Ramos (cell line): ENCODE measurements at regions not wholly inside any gene's neighbourhood (a gene's known extent, or its start where the extent isn't known, plus 50 kb on each side); places are given as distances from the start of the nearest gene placed in this dataset.

Experiments
- in situ Hi-C: fragments of 300-500 bp; cut with MboI; formaldehyde crosslinking; loops from one replicate; pipeline ENCODE4 v1.14.3; 2022; ENCODE audit warnings: low sequenced_read_pairs; ENCODE audit not compliant: unreplicated experiment

- in situ Hi-C loops, result no loop called here
These were observed 276.0 kb downstream of the ENC1 start for GRCh38 chr5:74364507-74364906.

DNA sequence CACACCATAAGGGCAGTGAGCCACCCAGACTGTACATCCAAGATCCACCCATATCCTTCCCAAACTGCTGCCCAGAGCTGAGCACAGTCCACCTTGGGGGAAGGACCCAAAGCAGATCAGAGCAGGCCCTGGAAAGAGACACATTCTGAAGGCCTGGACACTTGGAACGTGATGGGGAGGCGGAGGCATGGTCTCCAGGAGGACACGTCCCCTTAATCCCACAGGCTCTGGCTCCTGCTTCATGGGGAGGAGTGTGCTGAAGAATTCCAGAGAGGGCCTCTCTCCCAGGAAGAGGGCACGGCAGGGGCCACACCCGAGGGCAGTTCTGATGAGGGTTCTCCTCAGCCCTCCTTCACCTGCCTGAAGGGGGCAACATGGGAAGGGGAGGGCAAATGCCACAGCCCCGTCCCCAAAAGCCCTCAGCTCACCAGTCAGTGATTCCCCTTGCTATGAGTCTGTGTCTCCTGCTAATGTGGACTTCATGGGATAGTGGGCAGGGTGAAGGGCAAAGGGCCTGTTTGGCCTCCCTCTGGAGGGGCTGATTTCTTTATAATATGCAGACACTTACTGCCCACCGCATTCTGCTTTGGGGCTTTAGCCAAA lies 276.8 kb downstream of the ENC1 start:
- in situ Hi-C loops, result no loop called here

DNA sequence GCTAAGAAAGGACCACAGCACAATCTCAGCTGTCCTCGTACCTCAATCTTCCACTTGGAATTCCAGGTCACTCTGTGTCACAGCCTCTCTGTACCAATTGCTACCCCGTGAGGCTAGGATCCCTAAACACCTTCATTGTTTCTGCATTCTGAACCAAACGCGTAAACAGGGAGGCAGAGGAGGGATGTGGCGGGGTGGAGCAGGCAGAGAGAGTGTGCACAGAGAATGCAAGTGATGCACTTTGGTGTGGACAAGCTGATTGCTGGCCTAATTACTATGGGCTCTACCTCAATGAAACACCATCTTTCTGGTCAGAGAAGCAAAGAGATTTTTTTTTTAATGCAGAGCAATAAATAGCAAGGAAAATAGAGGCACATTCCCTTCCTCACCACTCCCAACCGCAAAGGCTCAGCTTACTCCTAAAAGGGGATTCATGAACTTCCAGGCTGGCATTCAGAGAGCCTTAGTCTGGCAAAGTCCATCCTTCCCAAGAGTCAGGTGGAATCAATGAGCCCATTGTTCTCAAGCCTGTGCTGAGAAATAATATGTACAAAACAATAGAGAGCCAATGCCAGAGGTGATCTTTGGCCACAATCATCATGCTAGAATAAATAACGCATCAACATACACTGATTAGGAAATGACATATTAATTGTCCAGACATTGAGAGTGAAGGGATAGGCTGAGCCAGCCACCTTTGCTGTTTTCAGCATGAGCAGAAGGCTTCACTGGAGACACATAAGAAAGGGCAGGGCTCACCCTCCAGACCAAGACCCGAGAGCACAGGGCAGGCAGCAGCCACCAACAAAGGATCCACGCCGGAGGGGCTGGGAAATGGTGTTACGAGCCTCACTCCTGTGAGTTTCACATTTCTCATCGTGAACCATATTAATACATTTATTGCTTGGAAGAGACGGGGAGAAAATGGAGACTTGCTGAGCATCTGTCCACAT lies 278.8 kb downstream of the ENC1 start:
- in situ Hi-C loops, result no loop called here

GRCh38 chr5:74360535-74361210 lies 279.9 kb downstream of the ENC1 start:
- in situ Hi-C loops, result no loop called here

DNA sequence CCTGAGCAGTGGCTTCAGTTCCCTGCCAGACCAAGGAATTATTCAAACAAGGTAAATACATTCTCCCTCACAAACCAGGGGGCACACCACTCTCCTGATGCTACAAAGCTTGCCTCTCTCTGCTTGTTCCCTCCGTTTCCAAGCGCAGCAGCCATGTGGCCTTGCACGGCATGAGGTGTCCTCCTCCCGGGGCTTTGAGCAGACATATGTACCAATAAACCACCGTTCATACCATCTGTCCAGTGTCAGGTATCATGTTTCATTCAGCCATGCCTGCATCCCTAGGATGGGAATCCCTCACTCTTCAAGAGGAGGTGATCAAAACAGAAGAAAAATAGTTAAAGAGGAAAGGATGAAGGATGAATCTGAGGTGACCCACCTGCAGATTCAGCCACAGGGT lies 282.7 kb downstream of the ENC1 start:
- in situ Hi-C loops, result no loop called here

DNA sequence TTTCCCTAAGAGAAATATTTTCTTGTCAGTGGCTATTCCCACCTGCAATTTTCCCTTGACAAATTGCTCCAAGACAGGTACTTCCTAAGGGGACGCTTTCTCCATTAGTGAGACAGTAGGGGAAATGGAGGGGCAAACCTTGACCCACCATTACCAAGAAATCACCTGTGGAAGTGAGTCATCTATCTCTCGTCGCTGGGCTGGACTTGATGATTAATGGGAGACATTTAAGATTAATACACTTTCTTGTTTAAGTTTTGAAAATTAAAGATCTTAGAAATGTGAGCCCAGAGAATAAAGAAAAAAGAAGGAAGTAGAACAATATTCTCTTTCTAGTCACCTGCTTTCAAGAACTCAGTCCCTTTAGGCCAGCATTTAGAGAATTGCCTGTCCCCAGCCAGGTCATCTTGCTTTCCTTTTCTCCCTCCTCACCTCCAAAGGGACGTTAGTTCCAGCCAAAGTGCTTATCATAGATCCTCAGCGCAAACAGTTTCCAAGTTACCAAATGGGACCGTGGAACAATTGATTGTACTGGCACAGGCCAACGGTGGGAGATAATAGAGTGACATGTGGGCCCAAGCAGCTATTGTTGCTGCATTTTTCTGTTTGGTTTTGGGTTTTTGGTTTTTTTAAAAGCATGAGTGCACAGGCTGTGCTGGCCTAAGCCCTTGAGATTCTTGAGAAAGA lies 284.4 kb downstream of the ENC1 start:
- in situ Hi-C loops, result no loop called here

DNA sequence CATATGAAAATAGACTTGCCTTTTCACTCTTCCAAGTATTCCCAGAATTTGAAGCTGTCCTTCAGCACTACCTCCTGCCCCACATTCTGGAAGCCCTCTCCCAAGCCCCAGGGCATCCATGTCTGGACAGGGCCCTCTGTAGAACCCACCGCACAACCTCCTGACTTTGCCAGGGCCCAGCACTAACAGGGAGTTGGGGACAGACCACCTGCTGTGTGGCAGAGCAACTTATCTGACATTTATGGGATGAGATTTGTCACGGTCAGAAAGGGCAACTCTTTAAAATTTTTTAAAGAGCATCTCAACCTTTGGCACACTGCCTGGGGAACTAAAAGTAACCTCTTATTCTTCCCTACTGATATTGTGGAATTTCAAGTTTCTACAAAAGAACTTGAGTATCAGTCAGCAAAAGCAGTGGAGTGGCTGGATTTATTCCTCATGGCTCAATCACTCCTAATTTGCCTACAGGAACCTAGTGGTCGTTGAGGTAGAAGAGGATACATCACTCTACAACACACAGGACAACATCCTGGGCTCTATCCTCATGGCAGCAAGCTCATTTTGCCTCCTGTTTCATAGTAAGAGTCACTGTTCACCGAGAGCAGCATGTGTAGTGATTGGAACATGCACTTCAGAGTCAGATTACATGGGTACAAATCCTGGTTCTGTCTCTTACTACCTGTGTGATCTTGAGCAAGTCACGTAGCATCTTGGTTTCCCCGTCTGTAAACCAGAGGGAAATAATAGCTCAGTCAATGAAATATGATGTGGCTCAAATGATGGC lies 285.3 kb downstream of the ENC1 start:
- in situ Hi-C loops, result no loop called here

GRCh38 chr5:74352256-74352655 lies 288.3 kb downstream of the ENC1 start:
- in situ Hi-C loops, result no loop called here

GRCh38 chr5:74342948-74343682 lies 297.4 kb downstream of the ENC1 start:
- in situ Hi-C loops, result no loop called here

DNA sequence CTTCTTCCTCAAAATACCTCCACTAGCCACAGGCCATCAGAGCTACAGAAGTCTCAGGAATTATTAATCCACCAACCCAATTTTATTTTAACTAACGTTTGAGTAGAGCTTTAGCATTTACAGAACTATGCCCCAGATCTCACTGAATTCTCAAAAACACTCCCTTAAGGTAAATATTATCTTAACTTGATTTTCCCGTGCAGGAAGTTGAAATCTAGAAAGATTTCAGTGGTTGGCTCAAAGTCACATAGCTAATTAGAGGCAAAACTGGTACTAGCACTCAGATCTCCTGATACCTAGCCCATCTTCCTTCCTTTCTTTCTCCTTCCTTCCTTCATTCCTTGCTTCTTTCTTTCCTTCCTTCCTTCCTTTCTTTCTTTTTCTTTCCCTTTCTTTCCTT lies 298.3 kb downstream of the ENC1 start:
- in situ Hi-C loops, result no loop called here

DNA sequence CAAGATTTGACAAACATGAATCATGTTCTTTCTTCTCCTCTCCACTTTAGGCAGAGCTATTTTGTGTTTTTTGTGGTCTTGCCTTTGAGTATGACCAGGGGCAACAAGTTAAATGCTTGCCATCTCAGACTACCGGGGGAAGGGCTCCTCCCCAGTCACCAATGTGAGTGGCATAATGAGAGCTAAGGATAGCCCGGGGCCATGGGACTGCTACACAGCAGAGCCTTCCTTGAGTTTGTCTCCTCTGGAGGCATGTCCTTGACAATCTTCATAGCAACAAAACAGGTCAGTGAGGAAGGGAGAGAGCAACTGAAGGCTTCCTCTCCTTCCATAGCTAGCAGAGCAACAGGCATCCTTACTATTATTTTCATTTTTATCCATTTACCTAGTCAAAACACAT lies 299.3 kb downstream of the ENC1 start:
- in situ Hi-C loops, result no loop called here

DNA sequence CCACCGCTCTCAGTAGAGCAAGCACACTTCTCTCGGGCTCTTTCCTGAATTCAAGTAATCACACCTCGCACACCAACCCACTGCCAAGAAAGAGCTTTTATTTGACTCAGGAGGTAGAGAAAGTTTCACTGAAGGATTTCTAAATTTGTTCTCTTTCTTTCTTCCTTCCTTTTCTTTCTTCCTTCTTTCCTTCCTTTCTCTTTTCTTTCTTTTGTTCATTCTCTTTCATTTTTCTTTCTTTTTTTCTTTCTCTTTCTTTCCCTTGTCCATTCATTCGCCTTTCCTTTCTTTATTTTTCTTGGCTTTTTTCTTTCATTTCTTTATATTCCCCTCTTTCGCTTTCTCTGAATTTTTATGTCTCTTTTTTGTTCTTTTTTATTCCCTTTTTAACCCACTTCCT lies 300.1 kb downstream of the ENC1 start:
- in situ Hi-C loops, result no loop called here

GRCh38 chr5:74337984-74338310 lies 302.6 kb downstream of the ENC1 start:
- in situ Hi-C loops, result no loop called here

- in situ Hi-C loops, result no loop called here
These were observed 303.1 kb downstream of the ENC1 start for GRCh38 chr5:74337254-74337983.

DNA sequence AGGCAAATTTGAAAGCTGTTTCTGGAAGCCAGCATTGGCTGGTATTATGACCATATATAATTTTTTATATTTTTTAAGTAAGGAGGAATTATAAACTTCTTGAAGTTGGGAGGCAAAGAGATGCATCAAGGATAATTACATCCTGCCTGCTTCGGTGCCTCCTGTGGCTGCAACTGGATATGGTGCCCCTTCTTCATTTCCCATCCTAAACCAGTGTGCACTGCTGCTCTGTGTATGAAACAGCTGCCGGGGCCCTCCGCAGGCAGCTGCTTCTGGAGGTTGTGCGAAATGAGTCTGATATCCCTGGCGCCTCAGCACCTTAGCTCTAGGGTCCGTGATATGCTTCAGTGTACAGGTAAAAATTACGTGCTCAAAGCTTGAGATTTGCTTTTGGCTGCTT lies 304.2 kb downstream of the ENC1 start:
- in situ Hi-C loops, result no loop called here

DNA sequence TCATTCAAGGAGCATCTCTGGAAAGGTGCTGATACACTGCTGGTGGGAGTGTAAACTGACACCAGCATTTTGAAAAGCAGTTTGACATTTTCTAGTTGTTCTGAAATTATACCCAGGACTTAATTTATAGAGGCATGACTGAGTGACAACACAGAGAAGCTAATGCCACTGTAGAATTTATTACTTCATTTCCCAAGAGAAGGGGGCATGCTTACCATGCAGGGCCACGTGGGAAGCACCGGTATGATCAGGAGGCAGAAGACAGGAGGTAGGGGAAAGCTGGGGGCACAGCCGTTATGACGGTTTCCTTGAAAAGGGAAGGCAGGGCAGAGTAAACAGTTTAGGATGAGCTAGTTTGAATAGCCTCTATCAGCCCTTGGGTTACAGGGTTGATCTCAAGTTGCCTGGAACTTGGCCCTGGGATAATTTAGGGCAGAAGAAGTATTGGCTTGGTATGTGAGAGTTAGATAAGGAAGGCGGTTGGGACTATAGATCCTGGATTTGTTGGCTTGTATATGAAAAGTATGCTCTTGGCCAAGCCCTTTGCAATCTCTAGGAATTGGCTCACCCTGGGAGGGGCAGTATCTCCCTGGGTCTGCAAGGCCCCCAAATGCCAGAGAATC lies 305.7 kb downstream of the ENC1 start:
- in situ Hi-C loops, result no loop called here

GRCh38 chr5:74334062-74334761 lies 306.3 kb downstream of the ENC1 start:
- in situ Hi-C loops, result no loop called here

DNA sequence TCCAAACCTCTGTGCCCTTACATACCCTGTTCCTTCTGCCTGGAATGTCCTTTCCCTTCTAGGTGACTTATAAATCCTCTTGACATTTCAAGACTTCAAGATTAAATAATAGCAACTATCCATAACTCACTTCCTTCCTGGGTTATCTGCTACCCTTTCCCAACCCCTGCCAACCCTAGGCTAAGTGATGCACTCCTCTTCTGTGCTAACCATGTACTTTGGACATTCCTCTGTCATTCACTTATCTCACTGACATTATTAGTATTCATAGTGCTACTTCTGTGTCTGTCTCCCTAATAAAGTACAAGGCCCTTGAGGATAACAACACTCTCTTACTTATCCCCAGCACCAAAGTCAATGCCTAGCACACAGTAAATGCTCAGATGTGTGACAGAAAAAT lies 307.1 kb downstream of the ENC1 start:
- in situ Hi-C loops, result no loop called here
